HEK293T (cell line): ENCODE measurements at regions not wholly inside any gene's neighbourhood (a gene's known extent, or its start where the extent isn't known, plus 50 kb on each side); places are given as distances from the start of the nearest gene placed in this dataset.

Experiments used
- CTCF ChIA-PET: fragments of 350-600 bp; formaldehyde crosslinking; extraction: SDS; loops from one replicate; lab custom pipeline; 2021; ENCODE audit warnings: antibody characterized with exemption, inconsistent platforms; lab: Yijun Ruan, JAX
- POLR2A ChIA-PET: fragments of 350-600 bp; formaldehyde crosslinking; extraction: SDS; loops from one replicate; lab custom pipeline; 2020; ENCODE audit warnings: antibody characterized with exemption, inconsistent platforms; lab: Yijun Ruan, JAX
- DNase-seq: peaks from one replicate; pipeline ENCODE4 v3.0.0; 2012; ENCODE audit warnings: mixed read lengths; ENCODE audit errors: extremely low spot score
- ARNT ChIP-seq: fragments of 450-650 bp; IDR thresholded peaks from 2 replicates; pipeline ENCODE4 v1.6.1; 2017; ENCODE audit warnings: mild to moderate bottlenecking
- BHLHE40 ChIP-seq: fragments of 450-650 bp; IDR thresholded peaks from 2 replicates; pipeline ENCODE4 v1.6.1; 2016; ENCODE audit warnings: mild to moderate bottlenecking, moderate library complexity, borderline replicate concordance
- CTBP1 ChIP-seq: fragments of 450-650 bp; IDR thresholded peaks from 2 replicates; pipeline ENCODE4 v1.6.1; 2016; ENCODE audit warnings: borderline replicate concordance
- ELF4 ChIP-seq: fragments of 450-650 bp; IDR thresholded peaks from 2 replicates; pipeline ENCODE4 v1.6.1; 2017; ENCODE audit warnings: antibody characterized with exemption
- FOXA1 ChIP-seq: fragments of 450-650 bp; IDR thresholded peaks from 2 replicates; pipeline ENCODE4 v1.6.1; 2016; ENCODE audit warnings: mild to moderate bottlenecking
- FOXK2 ChIP-seq: fragments of 450-650 bp; IDR thresholded peaks from 2 replicates; pipeline ENCODE4 v1.6.1; 2016; ENCODE audit warnings: mild to moderate bottlenecking
- FOXM1 ChIP-seq: fragments of 450-650 bp; IDR thresholded peaks from 2 replicates; pipeline ENCODE4 v1.6.1; 2017; ENCODE audit warnings: mild to moderate bottlenecking, borderline replicate concordance
- HDGF ChIP-seq: fragments of 450-650 bp; IDR thresholded peaks from 2 replicates; pipeline ENCODE4 v1.6.1; 2017; ENCODE audit warnings: antibody characterized with exemption, borderline replicate concordance
- L3MBTL2 ChIP-seq: fragments of 450-650 bp; conservative IDR thresholded peaks from 2 replicates; pipeline ENCODE4 v1.6.1; 2016; ENCODE audit warnings: mild to moderate bottlenecking
- LEF1 ChIP-seq: fragments of 450-650 bp; IDR thresholded peaks from 2 replicates; pipeline ENCODE4 v1.6.1; 2017; ENCODE audit warnings: mild to moderate bottlenecking, borderline replicate concordance
- NFRKB ChIP-seq: fragments of 450-650 bp; IDR thresholded peaks from 2 replicates; pipeline ENCODE4 v1.6.1; 2016; ENCODE audit warnings: mild to moderate bottlenecking, moderate library complexity
- SP1 ChIP-seq: fragments of 450-650 bp; IDR thresholded peaks from 2 replicates; pipeline ENCODE4 v1.6.1; 2017
- SUZ12 ChIP-seq: fragments of 450-650 bp; IDR thresholded peaks from 2 replicates; pipeline ENCODE4 v1.6.1; 2016; ENCODE audit warnings: mild to moderate bottlenecking
- TARDBP ChIP-seq: fragments of 450-650 bp; IDR thresholded peaks from 2 replicates; pipeline ENCODE4 v1.6.1; 2016
- ZNF384 ChIP-seq: fragments of 450-650 bp; IDR thresholded peaks from 2 replicates; pipeline ENCODE4 v1.6.1; 2016
- TF ChIP-seq, protein P1 (sequence below): fragments of 450-650 bp; IDR thresholded peaks from 2 replicates; pipeline ENCODE4 v1.6.1; 2016

DNA sequence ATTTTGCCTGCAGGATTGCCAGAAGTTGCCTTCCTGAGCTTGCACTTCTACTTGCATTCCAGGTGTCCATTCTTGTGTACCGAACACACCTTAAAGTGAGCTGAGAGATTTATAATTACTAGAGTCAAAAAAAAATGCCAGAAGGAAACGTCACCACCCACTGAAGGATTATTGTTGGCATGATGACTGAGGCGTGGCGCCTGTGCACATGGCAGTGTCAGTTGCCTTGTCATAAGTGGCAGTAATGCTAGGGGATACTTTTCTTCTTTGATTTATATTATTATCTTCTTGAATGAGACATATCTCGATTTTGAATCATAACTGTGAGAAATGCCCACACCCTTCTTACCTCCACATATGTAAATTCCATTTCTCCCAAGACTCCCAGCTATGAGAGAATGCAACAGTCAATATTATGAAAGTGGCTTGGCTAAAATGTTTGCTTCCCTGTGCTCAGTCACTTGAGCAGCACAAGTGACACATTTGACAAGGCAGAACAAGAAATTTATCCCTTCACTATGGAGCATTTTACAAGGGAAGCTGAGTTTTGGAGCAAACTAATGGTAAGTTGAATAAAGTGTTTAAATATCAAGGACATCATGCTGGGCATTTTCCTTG, 149.5 kb upstream of the SASH1 start:
- no peak for TF ChIP-seq FOXA1
- TF ChIP-seq, protein P1, sequence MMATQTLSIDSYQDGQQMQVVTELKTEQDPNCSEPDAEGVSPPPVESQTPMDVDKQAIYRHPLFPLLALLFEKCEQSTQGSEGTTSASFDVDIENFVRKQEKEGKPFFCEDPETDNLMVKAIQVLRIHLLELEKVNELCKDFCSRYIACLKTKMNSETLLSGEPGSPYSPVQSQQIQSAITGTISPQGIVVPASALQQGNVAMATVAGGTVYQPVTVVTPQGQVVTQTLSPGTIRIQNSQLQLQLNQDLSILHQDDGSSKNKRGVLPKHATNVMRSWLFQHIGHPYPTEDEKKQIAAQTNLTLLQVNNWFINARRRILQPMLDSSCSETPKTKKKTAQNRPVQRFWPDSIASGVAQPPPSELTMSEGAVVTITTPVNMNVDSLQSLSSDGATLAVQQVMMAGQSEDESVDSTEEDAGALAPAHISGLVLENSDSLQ = no peak
- no peak for TF ChIP-seq FOXM1
- TF ChIP-seq CTBP1 = no peak
- TF ChIP-seq LEF1 = no peak
- no peak for TF ChIP-seq ARNT
- TF ChIP-seq ELF4 = no peak
- no peak for TF ChIP-seq L3MBTL2
- no peak for TF ChIP-seq SP1
- TF ChIP-seq NFRKB = no peak
- TF ChIP-seq TARDBP = no peak
- CTCF ChIA-PET = interaction anchor here (0.8 kb wide), 1 partner anchor 13 kb away, joined by 4 read pairs; no protein-coding TSS in a partner anchor
- POLR2A ChIA-PET = no interaction called here
- DNase-seq = no peak

DNA sequence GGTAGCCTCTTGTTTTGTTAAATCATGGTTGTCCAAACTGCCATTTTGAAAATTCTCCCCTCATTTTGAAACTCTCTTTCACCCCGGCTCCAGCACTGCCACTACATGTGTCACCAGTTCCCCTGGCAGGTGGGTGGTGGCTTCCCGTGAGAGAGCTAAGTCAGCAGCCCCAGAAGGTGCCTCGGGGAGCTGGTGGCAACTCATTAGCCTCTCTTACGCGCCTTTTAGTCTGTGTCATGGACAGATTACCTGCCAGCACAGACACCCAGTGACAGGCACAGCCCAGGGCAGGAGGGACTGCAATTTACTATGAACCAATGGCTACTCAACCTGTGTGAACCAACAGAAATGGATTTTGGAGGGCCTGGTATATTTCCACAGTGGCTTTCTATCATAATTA, 147.1 kb upstream of the SASH1 start:
- ChIA-PET POLR2A (no interaction called here), CTCF (interaction anchor here (0.5 to 1.4 kb wide), 3 partner anchors 16 to 817 kb away, joined by 3 to 4 read pairs (median 3); no protein-coding TSS in a partner anchor)
- no peak for DNase-seq
- TF ChIP-seq FOXA1 = no peak
- no peak for TF ChIP-seq CTBP1
- no peak for TF ChIP-seq BHLHE40
- TF ChIP-seq, protein P1 = no peak
- TF ChIP-seq SUZ12 = no peak
- TF ChIP-seq SP1 = no peak
- no peak for TF ChIP-seq HDGF
- no peak for TF ChIP-seq NFRKB
- TF ChIP-seq ARNT = no peak
- TF ChIP-seq TARDBP = no peak
- TF ChIP-seq LEF1 = no peak
- TF ChIP-seq ELF4 = no peak
- no peak for TF ChIP-seq ZNF384
- TF ChIP-seq FOXK2 = no peak
- no peak for TF ChIP-seq L3MBTL2
- TF ChIP-seq FOXM1 = no peak

DNA sequence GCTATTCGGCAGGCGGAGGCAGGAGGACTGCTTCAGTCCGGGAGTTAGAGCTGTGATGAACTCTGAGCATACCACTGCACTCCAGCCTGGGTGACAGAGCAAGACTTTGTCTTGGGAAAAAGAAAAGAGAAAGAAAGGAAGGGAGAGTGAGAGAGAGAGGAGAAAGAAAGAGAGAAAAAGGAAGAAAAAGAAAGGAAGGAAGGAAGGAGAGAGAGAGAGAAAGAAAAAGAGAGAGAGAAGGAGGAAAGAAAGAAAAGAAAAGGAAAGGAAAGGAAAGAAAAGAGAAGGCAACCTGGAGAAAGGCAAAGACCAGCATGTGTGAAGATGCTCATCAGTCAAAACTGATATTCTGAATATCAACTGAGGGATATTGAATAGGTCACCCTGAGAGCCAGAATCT, 143.1 kb upstream of the SASH1 start:
- CTCF ChIA-PET = no interaction called here
- DNase-seq = no peak
- POLR2A ChIA-PET = no interaction called here

DNA sequence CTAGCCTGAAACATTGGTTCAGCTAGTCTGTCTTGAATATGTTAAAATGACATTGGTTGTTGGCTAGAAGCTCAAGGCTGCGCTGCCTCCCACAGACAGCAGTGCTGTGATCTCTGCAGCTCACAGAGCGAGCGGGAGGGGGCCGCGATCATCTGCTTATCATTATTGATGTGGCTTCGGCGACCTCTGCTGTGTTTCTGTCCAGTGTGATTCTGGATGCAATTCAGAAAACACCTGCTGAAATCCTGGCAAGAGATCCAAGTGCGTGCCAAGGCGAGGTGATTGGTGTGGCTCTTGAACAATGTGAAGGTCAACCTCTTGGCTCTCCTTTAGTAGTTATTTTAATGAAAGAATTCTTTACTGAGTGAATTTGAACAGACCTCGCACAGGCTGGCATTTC, 142.3 kb upstream of the SASH1 start:
- CTCF ChIA-PET = no interaction called here
- POLR2A ChIA-PET = no interaction called here
- no peak for DNase-seq
- no peak for TF ChIP-seq SP1
- TF ChIP-seq, protein P1 = no peak

More for the DNA sequence above, 143.1 kb upstream of the SASH1 start:
- TF ChIP-seq NFRKB (no peak), BHLHE40 (no peak), SP1 (no peak), SUZ12 (no peak), ARNT (no peak), TARDBP (no peak), L3MBTL2 (no peak), ZNF384 (no peak), FOXA1 (no peak), FOXM1 (no peak), FOXK2 (no peak), ELF4 (no peak)
- TF ChIP-seq, protein P1 = no peak

DNA sequence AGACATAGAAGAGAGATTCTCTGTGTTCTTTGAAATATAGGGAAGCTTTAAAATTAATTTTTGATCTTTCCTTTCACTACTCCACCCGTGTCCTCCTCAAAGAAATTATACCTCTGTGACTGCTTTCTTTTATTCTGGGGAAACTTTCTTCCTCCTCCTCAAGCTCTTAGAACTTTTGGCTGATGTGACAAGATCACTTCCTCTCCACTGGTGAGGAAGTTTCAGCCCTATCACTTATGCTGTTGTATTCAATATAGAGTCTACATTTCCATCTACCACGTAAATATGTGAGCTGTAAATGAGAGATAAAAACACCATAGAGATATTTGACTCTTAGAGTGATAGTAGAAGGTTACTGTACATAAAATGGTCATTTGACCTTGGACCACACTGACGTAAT, 141.9 kb upstream of the SASH1 start:
- TF ChIP-seq TARDBP (no peak), HDGF (no peak), SUZ12 (no peak), BHLHE40 (no peak), ELF4 (no peak), FOXM1 (no peak), NFRKB (no peak), FOXA1 (no peak), FOXK2 (no peak), L3MBTL2 (no peak), ARNT (no peak)
- ChIA-PET CTCF (no interaction called here), POLR2A (no interaction called here)
- no peak for DNase-seq

DNA sequence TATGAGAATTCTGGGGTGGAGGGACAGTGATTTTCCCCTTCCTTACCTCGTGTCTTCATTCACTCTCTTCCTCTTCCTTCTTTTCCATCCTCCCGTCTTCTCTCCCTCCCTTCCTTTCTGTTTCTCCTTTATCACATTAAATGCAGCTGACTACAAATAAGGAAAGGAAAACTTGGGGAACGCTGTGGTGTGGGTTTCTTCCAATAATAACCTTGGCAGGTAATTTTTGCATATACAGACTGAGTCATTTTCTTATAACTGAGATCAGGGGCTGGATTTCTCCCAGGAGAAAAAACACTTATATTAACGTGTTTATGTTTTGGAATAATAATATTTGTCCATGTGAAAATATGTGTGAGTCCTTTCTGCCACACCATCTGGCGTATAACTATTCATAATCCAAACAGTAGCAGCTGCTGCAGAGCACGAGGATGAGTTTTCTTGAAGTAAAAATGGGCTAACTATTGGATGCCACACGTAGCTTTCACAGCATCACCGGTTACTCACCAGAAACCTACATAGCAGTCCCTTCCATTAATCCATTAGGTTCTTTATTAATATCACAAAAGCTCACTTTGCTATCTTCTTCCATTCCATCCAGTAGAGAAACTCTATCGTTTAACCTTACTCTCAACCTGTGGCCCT, 139.2 kb upstream of the SASH1 start:
- POLR2A ChIA-PET = no interaction called here
- DNase-seq = no peak
- TF ChIP-seq SUZ12 (no peak), LEF1 (no peak), BHLHE40 (no peak), ARNT (no peak), ELF4 (no peak), SP1 (no peak), L3MBTL2 (no peak), FOXK2 (no peak), FOXM1 (no peak), HDGF (no peak), CTBP1 (no peak)
- TF ChIP-seq, protein P1 = no peak
- CTCF ChIA-PET = no interaction called here
